Lower leg skin (tissue), 3 donors: ENCODE measurements at regions not wholly inside any gene's neighbourhood (a gene's known extent, or its start where the extent isn't known, plus 50 kb on each side); places are given as distances from the start of the nearest gene placed in this dataset.

Experiments used
- POLR2A ChIP-seq, 2 donors: fragments of 450-650 bp; IDR thresholded peaks; one replicate each; pipeline ENCODE4 v1.6.1; 2016 to 2017; ENCODE audit warnings: antibody characterized with exemption in 2 of 2, mild to moderate bottlenecking in 1 of 2, moderate library complexity in 1 of 2
- TF ChIP-seq, protein P1 (sequence below), 3 donors: fragments of 450-650 bp; IDR thresholded peaks; one replicate each; pipeline ENCODE4 v1.5.1; 2016; ENCODE audit warnings: antibody characterized with exemption in 3 of 3, mild to moderate bottlenecking in 3 of 3, moderate library complexity in 2 of 3

DNA sequence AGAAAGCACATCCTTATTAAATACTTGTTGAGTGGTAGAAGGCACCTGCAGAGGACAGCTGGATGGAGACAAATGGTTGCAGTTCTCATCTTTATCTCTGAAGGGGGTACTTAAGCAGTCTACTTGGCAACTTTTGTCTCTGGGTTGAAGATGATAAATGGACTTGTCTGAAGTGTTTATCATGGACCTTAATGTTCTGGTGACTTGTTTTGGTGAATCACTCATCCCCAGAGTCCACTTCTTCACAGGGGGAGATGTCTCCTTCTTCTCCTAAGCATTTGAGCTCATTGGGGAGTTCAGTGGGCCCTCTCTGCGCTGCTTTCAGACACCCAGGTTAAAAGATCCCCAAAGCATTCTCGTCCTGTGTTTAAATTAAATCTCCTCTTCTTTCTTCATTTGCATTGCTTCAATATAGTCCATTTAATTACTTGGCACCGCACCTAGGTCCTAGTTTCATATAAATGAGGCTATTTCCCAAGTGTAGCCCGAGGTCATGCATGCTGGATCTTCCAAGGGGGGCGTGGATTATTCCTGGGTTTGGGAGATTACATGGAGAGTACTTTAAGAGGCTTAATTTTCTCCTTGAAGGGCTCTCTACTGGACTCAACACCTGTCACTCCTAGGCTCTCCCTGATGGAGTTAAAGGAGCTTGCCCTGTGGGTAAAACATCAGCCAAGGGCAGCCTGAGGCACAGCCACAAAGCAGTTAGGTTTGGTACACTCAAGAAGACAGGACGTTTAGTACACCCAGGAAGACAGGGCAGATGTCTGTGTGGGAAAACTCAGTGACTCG is 239.3 kb upstream of the C2CD4B start:
- TF ChIP-seq, protein P1, sequence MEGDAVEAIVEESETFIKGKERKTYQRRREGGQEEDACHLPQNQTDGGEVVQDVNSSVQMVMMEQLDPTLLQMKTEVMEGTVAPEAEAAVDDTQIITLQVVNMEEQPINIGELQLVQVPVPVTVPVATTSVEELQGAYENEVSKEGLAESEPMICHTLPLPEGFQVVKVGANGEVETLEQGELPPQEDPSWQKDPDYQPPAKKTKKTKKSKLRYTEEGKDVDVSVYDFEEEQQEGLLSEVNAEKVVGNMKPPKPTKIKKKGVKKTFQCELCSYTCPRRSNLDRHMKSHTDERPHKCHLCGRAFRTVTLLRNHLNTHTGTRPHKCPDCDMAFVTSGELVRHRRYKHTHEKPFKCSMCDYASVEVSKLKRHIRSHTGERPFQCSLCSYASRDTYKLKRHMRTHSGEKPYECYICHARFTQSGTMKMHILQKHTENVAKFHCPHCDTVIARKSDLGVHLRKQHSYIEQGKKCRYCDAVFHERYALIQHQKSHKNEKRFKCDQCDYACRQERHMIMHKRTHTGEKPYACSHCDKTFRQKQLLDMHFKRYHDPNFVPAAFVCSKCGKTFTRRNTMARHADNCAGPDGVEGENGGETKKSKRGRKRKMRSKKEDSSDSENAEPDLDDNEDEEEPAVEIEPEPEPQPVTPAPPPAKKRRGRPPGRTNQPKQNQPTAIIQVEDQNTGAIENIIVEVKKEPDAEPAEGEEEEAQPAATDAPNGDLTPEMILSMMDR (IDR thresholded peaks at IDR 0.05), result no peak
- TF ChIP-seq POLR2A (IDR thresholded peaks at IDR 0.05), result no peak
